GM08714 (cell line): ENCODE measurements at regions not wholly inside any gene's neighbourhood (a gene's known extent, or its start where the extent isn't known, plus 50 kb on each side); places are given as distances from the start of the nearest gene placed in this dataset.

Experiments
- H3K4me3 ChIP-seq: fragments of 200-500 bp; sonication (Bioruptor generic); 2 replicates; pipeline ENCODE4 v1.5.1; 2014; ENCODE audit warnings: mild to moderate bottlenecking, low read length, inconsistent platforms
- ZNF274 ChIP-seq: IDR thresholded peaks from 2 replicates; pipeline ENCODE4 v1.6.1; 2012; ENCODE audit warnings: mild to moderate bottlenecking, low read depth, low read length

DNA sequence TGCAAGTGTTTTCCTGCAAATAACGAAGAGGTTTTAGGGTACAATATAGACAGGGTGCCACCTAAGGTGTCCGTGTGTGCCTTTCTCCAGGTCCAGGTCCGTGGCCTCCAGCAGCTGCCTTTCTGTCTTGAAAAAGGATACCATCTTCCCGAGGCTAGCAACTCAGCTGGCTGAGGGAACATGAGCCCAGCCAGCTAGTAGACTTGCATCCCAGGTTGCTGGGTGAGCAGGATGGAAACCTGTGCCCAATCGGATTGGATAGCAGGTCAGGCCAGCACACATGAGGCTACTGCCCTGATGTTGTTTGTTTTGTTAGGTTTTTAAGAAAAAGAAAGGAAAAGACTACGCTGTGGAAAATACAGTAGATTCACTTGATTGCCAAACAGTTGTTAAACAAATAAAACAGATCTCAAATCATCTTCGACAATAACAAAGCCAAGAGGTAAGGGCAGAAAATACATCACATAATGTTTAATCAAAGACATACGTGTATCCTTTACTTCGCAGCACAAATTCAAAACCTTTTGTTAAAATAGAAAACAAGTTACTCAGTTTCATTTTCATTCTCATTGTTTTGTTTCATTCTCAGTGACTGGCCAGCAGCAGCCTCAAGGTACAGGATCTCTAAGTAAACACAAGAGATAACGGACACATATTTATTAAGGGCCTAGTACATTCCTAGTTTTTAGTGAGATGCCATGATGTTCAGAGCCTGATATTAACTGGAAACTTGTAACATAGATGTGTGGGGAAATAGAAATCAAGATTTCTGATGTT, 661.2 kb upstream of the NR2F2 start:
- no peak overlapping the region for H3K4me3 ChIP-seq
- TF ChIP-seq ZNF274: no peak

DNA sequence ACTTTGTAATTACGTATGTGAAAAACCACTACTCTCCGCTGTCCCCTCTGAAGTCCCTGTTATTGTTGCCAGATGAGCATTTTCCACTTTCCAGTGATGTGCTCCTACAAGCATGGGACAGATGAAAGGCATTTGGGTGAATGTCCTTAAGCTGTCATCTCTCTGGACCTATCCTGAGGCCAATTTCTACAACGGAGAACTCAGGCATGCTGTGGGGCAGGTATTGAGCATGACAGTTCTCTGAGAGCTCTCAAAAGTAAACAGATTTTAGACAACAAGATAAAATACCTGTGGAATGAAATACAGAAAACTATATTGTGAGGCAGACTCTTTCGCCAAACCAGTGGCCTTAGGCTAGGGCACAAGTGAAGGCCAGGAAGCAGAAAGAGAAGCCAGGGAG, 656.5 kb upstream of the NR2F2 start:
- no peak overlapping the region for H3K4me3 ChIP-seq
- TF ChIP-seq ZNF274: no peak

DNA sequence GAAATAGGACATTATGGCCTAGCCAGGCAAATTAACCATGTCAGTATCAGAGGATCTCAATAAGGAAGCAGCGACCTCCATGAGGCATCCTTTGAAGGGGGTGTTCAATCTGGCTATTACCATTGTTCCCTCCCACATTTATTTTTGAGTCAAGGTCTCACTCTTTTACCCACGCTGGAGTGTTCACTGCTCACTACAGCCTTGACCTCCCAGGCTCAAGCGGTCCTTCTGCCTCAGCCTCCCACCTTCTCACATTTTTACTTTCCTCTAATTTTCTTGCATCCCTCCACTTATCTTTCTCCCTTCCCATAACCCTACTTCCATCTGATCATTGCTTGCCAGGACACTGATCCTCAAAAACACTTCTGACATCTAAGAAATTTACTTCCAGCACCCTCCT, 654.0 kb upstream of the NR2F2 start:
- TF ChIP-seq ZNF274: no peak
- H3K4me3 ChIP-seq: no peak overlapping the region

DNA sequence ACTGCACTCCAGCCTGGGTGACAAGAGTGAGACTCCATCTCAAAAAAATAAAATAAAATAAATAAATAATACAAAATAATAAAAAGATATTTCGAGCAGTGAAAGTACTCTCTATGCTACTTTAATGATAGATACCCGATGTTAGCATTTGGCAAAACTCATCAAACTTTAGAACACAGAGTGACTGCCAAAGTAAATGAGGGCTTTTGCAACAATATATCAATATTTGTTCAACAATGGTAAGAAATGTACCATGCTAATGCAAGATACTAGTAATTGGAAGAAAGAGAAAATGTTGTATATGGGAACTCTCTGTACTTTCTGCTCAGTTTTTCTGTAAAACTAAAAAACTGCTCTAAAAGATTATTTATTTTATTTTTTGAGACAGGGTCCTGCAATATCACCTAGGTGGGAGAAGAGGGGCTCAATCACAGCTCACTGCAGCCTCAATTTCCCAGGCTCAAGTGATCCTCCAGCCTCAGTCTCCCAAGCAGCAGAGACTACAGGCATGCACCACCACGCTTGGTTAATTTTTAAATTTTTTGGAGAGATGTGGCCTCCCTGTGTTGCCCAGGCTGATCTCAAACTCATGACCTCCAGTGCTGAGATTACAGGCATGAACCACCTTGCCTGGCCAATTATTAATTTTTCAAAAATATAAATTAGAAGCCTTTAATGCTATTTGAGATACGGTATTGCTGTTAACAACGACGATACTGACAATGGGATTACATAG, 650.5 kb upstream of the NR2F2 start:
- no peak for TF ChIP-seq ZNF274
- H3K4me3 ChIP-seq: no peak overlapping the region

DNA sequence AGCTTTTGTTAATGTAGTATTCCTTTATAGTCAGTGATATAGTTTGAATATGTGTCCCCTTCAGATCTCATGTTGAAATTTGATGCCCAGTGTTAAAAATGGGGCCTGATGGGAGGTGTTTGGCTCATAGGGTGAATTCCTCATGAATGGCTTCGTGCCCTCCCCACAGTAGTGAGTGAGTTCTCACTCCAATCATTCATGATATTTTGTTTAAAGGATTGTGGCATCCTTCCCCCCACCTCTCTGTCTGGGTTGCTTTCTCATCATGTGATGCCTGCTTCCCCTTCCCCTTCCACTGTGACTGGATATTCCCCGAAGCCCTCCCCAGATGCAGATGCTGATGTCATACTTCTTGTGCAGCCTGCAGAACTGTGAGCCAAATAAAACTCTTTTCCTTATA, 649.8 kb upstream of the NR2F2 start:
- H3K4me3 ChIP-seq: no peak overlapping the region
- no peak for TF ChIP-seq ZNF274

DNA sequence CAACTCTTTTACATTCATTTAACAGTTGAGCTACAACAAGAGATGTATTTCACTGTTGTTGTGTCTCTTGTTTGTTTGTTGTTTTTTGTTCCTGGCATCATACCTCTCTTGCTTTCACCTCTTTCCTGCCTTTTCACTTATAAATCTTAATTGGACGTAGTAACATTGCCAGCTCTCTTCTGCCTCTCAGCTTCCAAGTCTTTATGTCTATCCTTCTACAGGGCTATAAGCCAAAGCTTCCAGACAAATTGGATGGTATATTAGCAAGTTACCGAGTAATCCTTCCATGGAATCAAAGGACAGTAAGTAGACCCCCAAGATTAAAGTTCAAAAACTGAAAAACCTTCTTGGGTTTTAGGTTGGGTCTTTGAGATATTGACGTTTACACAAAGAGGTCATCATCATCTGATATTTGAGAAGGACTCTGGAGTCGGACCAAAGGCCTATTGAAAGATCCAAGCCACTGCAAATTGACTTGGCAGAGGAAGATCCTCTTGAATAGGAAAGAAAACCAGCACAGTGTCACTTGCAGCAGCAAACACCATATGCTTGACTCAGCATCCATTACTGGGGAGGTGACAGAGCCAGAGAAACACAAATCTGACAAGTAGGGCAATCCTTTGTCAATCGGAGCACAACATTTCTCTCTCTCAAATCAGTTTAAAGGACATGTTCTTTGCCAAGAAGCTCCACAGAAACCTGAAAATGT, 648.5 kb upstream of the NR2F2 start:
- H3K4me3 ChIP-seq: no peak overlapping the region
- no peak for TF ChIP-seq ZNF274

DNA sequence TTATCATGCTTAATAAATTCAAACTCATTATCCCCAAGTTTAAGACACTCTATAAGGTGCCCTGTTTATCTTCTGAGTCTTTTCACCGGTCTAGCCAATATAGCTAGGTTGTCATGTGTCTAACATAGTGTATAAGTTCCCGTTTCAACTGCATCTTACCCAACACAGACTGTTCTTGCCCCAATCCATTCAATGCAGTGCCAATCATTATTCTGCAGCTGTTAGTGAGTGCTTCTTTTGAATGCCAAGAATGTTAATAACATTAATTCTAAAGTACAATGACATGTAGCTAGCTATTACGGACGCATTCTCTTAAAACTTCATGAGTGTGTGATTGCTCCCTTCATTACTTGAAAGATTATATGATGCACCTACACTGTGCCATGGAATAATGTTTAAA, 646.4 kb upstream of the NR2F2 start:
- TF ChIP-seq ZNF274: no peak
- no peak overlapping the region for H3K4me3 ChIP-seq

DNA sequence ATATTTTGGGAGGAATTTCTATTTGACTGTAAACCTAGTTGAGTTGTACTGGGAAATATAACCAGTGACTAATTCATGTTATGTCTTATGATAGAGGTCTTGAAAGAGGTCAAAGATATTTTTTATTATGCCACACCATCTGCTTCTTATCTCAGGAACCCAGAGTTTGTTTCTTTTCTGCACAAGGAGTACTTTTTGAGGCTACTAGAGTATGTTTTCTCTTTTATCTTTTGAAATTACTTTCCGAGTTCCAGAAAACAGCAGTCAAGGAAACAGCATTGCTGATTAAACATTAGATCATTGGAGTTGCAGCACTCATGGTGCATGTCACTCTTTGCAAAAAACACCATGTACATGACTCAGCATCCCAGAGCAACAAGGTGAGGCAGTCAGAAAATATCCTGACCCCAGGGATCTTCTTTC, 645.8 kb upstream of the NR2F2 start:
- no peak for TF ChIP-seq ZNF274

DNA sequence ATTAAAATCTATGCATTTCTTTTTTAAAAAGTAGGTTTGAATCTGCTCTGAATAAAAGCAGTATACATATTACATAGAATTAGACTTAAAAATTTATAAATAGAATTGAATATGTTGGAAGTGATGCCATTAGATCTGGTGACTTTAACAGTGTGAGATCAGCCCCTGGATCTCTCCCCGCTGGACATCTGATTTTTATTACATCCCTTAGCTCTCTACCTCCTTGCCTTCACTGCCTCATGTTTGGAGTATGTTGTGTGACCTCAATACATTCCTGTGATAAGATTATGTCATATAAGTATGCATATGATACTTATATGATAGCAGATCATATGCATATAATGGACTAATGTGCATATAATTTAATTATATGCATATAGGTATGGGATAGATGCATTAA, 643.4 kb upstream of the NR2F2 start:
- no peak overlapping the region for H3K4me3 ChIP-seq
- no peak for TF ChIP-seq ZNF274

More for the DNA sequence above, 645.8 kb upstream of the NR2F2 start:
- no peak overlapping the region for H3K4me3 ChIP-seq

DNA sequence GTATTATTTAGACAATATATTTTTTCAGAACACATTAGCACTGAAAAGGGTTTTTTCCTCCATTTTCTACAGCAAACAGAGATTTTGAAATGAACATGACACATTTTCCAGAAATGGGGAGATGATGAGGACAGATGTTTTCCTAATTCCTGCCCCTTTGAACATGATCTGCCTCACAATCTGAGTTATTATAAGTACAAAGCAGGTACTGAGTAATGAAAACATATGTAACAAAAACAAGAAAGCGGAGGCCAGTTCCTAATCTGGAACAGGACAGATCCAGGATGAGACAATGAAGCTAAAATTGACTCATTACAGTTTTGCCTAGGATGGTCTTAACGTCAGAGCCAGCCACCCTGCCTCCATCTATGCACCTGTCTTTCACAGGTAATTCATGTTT, 642.8 kb upstream of the NR2F2 start:
- H3K4me3 ChIP-seq: no peak overlapping the region
- TF ChIP-seq ZNF274: no peak

DNA sequence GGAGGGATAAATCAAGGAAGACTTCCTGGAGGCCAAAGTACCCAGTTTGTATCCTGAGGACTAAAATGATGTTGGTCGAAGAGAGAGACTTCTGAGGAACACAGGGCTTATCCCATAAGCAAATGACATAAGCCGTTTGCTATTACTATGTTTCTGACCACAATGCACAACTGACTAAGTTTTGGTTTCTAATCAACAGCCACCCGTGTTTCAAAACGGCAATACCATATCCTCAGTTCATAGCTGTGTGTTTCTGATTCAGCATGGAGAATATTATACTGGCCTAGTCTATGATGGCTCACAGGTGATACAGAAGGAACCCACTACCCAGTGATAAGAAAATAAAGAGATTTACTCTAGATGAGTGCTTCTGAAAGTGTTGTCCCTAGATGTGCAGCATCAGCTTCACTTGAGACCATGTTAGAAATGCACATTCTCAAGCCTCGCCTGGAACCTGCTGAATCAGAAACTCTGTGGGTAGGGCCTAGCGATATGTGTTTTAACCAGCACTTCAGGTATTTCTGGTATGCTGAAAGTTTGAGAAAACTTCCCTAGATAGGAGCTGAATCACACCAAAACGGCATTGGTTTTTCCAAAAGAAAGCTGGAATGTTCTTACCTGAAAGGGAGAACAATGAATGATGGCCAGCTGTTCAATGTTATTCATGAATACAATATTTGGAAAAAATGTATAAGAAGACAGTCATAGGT, 639.7 kb upstream of the NR2F2 start:
- H3K4me3 ChIP-seq: no peak overlapping the region
- no peak for TF ChIP-seq ZNF274

DNA sequence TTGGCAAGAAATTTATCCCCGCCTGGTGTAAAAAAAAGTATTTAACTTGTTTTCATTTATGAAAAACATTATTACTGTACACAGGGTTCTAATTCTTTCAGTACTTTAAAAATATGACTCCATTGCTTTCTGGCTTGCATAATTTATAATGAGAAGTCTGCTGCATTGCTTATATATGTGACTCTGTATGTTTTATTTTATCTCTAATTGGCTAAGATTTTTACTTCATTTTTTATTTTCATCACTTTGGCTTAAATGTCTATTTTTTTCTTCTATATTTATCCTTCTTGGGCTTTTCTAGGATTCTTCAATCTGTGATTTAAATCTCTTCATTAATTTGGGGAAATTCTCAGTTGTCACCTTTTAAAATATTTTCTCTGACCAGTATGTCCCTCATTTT, 636.6 kb upstream of the NR2F2 start:
- no peak for TF ChIP-seq ZNF274

DNA sequence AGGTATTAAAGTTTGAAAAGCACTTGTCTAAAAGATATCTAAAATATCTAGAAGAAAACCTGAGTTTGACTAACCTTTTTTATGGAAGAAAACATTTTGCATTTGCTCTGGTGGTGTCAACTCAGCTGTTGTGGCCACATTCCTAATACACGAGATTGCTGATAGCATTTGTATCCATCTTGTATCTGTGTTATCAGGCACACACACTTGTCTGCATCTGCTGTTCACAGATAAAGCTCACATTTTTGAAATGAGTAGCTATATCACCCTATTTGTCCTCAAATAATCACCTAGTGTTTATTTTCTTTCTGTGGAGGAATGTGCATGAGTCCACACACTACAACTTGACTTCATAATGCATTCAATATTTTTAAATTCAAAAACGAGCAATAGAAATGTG, 632.3 kb upstream of the NR2F2 start:
- H3K4me3 ChIP-seq: no peak overlapping the region
- no peak for TF ChIP-seq ZNF274

More for the DNA sequence above, 636.6 kb upstream of the NR2F2 start:
- H3K4me3 ChIP-seq: no peak overlapping the region

DNA sequence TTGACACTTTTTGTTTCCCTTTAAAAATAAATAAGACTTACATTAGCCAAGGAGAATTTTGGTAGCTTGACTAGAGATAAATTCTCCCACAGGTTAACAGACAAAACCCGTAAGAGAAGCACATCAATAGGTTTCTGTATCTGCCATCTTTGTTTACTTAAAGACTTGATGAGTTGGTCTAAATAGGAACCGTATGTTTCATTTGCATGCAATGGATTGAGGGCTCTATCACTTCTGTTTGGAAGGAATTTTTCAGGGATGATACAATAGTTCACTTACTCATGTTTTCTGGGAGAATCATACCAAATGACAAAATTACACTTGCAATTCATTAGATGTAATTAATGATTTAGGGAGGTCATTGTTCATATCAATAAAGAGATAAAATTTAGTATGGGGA, 631.5 kb upstream of the NR2F2 start:
- H3K4me3 ChIP-seq: no peak overlapping the region
- TF ChIP-seq ZNF274: no peak
